CD4-positive, CD25-positive, alpha-beta regulatory T cell (primary cell): ENCODE measurements at regions not wholly inside any gene's neighbourhood (a gene's known extent, or its start where the extent isn't known, plus 50 kb on each side); places are given as distances from the start of the nearest gene placed in this dataset.

Experiments used
- ATAC-seq, 2 donors: fragments of 150-1000 bp; cut with Tn5 transposase; one replicate each; pipeline ENCODE4 v1.10.0; 2021; ENCODE audit warnings: low read depth in 2 of 2, moderate number of reproducible peaks in 2 of 2, moderate library complexity in 1 of 2
- DNase-seq, 3 donors: peaks; one replicate each; pipeline versions ENCODE4 v3.0.0 to v3.0.0-alpha.2; 2012 to 2022; ENCODE audit warnings: mixed read lengths in 1 of 3
- H3K27ac ChIP-seq: one replicate; pipeline ENCODE4 v1.7.0; 2013; ENCODE audit warnings: mild to moderate bottlenecking, low read length; ENCODE audit not compliant: insufficient read depth, poor library complexity, severe bottlenecking
- H3K27me3 ChIP-seq: one replicate; pipeline ENCODE4 v1.7.0; 2013; ENCODE audit warnings: low read length; ENCODE audit not compliant: control insufficient read depth, insufficient read depth
- H3K36me3 ChIP-seq: one replicate; pipeline ENCODE4 v1.7.0; 2013; ENCODE audit warnings: mild to moderate bottlenecking, low read length, moderate library complexity; ENCODE audit not compliant: control insufficient read depth, insufficient read depth
- H3K4me1 ChIP-seq: 2 replicates; pipeline ENCODE4 v1.7.0; 2013; ENCODE audit warnings: mild to moderate bottlenecking, low read length; ENCODE audit not compliant: insufficient read depth, control insufficient read depth, poor library complexity, severe bottlenecking
- H3K4me3 ChIP-seq: one replicate; pipeline ENCODE4 v1.7.0; 2013; ENCODE audit warnings: low read depth, mild to moderate bottlenecking, low read length, moderate library complexity
- H3K9me3 ChIP-seq, 2 experiments: 1 replicate in 1 of 2; 2 replicates in 1 of 2; pipeline ENCODE4 v1.7.0; 2013; ENCODE audit warnings: low read length in 2 of 2, mild to moderate bottlenecking in 1 of 2, moderate library complexity in 1 of 2; ENCODE audit not compliant: control insufficient read depth in 2 of 2
- H3K27ac Mint-ChIP-seq, 3 donors: one replicate each; pipeline ENCODE4 v1.8.0; 2020 to 2022; ENCODE audit warnings: mild to moderate bottlenecking in 3 of 3, mixed read lengths in 3 of 3, moderate library complexity in 2 of 3
- H3K27me3 Mint-ChIP-seq: one replicate; pipeline ENCODE4 v1.8.0; 2022; ENCODE audit warnings: mild to moderate bottlenecking, mixed read lengths
- H3K36me3 Mint-ChIP-seq: one replicate; pipeline ENCODE4 v1.8.0; 2020; ENCODE audit warnings: mixed read lengths
- H3K4me1 Mint-ChIP-seq, 4 donors: one replicate each; pipeline ENCODE4 v1.8.0; 2020 to 2022; ENCODE audit warnings: mixed read lengths in 4 of 4, mild to moderate bottlenecking in 1 of 4
- H3K4me3 Mint-ChIP-seq, 4 donors: one replicate each; pipeline ENCODE4 v1.8.0; 2020 to 2022; ENCODE audit warnings: mild to moderate bottlenecking in 4 of 4, mixed read lengths in 4 of 4, moderate library complexity in 3 of 4
- H3K9me3 Mint-ChIP-seq, 7 donors: one replicate each; pipeline ENCODE4 v1.8.0; 2020 to 2022; ENCODE audit warnings: mixed read lengths in 7 of 7, mild to moderate bottlenecking in 3 of 7, moderate library complexity in 2 of 7

- peaks cover 0 to 19% (median 9%) of the 10 kb centered on the region in 4 donors for H3K4me1 Mint-ChIP-seq
These were observed 364.2 kb upstream of the AMELY start for GRCh38 chrY:7275751-7276150.

GRCh38 chrY:7275014-7275413 is 363.5 kb upstream of the AMELY start:
- Histone ChIP-seq H3K27ac (peak overlapping the region; percentile 14), H3K4me3 (peak overlapping the region; percentile 85), H3K27me3 (no peaks in the 10 kb centered on the region), H3K36me3 (no peaks in the 10 kb centered on the region), H3K4me1 (peaks cover 9% of the 10 kb centered on the region), H3K9me3 (no peaks in the 10 kb centered on the region)
- DNase-seq (no peak), ATAC-seq (no peak)
- Mint-ChIP-seq H3K4me3 (peak overlapping the region in 1 of 4 donors; percentile 98), H3K9me3 (no peaks in the 10 kb centered on the region), H3K4me1 (peaks cover 0 to 19% (median 8%) of the 10 kb centered on the region in 4 donors), H3K27me3 (no peaks in the 10 kb centered on the region), H3K36me3 (no peaks in the 10 kb centered on the region), H3K27ac (peak overlapping the region in 1 of 3 donors; percentile 91)

More at GRCh38 chrY:7275751-7276150, 364.2 kb upstream of the AMELY start:
- DNase-seq (no peak), ATAC-seq (no peak)
- peak overlapping the region; percentile 85 for H3K4me3 ChIP-seq
- no peaks in the 10 kb centered on the region for H3K27me3 ChIP-seq
- H3K36me3 Mint-ChIP-seq, result no peaks in the 10 kb centered on the region
- no peaks in the 10 kb centered on the region for H3K27me3 Mint-ChIP-seq
- H3K9me3 Mint-ChIP-seq, result no peaks in the 10 kb centered on the region
- no peaks in the 10 kb centered on the region for H3K9me3 ChIP-seq
- peak overlapping the region in 1 of 3 donors; percentile 91 for H3K27ac Mint-ChIP-seq
- peaks cover 9% of the 10 kb centered on the region for H3K4me1 ChIP-seq
- peak overlapping the region; percentile 23 for H3K27ac ChIP-seq
- no peaks in the 10 kb centered on the region for H3K36me3 ChIP-seq
- peak overlapping the region in 1 of 4 donors; percentile 98 for H3K4me3 Mint-ChIP-seq

- Histone ChIP-seq H3K4me1 (peaks cover 9% of the 10 kb centered on the region), H3K4me3 (no peak overlapping the region), H3K9me3 (no peaks in the 10 kb centered on the region), H3K36me3 (no peaks in the 10 kb centered on the region), H3K27me3 (no peaks in the 10 kb centered on the region), H3K27ac (peak overlapping the region; percentile 47)
- peaks cover 0 to 15% (median 6%) of the 10 kb centered on the region in 4 donors for H3K4me1 Mint-ChIP-seq
- H3K27ac Mint-ChIP-seq, result no peak overlapping the region
- H3K4me3 Mint-ChIP-seq, result peak overlapping the region in 1 of 4 donors; percentile 98
- no peaks in the 10 kb centered on the region for H3K9me3 Mint-ChIP-seq
- no peaks in the 10 kb centered on the region for H3K27me3 Mint-ChIP-seq
- DNase-seq (no peak), ATAC-seq (no peak)
- no peaks in the 10 kb centered on the region for H3K36me3 Mint-ChIP-seq
These were observed 362.9 kb upstream of the AMELY start for GRCh38 chrY:7274369-7274913.

GRCh38 chrY:7273587-7274203 is 362.1 kb upstream of the AMELY start:
- H3K27ac ChIP-seq, result peak overlapping the region; percentile 66
- H3K27me3 ChIP-seq, result no peaks in the 10 kb centered on the region
- DNase-seq (peak in 1 of 3 donors; percentile 80), ATAC-seq (peak; percentile 89 to 92)
- Mint-ChIP-seq H3K27me3 (no peaks in the 10 kb centered on the region), H3K36me3 (no peaks in the 10 kb centered on the region), H3K9me3 (no peaks in the 10 kb centered on the region), H3K4me1 (peaks cover 0 to 11% (median 3%) of the 10 kb centered on the region in 4 donors), H3K4me3 (peak overlapping the region in 1 of 4 donors; percentile 96), H3K27ac (peak overlapping the region in 1 of 3 donors; percentile 100)
- H3K36me3 ChIP-seq, result no peaks in the 10 kb centered on the region
- H3K9me3 ChIP-seq, result no peaks in the 10 kb centered on the region
- H3K4me3 ChIP-seq, result peak overlapping the region; percentile 84
- peaks cover 9% of the 10 kb centered on the region for H3K4me1 ChIP-seq

- Mint-ChIP-seq H3K27ac (peak overlapping the region in 1 of 3 donors; percentile 100), H3K9me3 (no peaks in the 10 kb centered on the region), H3K4me3 (peak overlapping the region in 1 of 4 donors; percentile 96), H3K36me3 (no peaks in the 10 kb centered on the region), H3K4me1 (peaks cover 0 to 6% (median 2%) of the 10 kb centered on the region in 4 donors), H3K27me3 (no peaks in the 10 kb centered on the region)
- no peaks in the 10 kb centered on the region for H3K27me3 ChIP-seq
- DNase-seq (peak in 1 of 3 donors; percentile 28), ATAC-seq (no peak)
- H3K27ac ChIP-seq, result peak overlapping the region; percentile 66
- H3K4me1 ChIP-seq, result peaks cover 9% of the 10 kb centered on the region
- peak overlapping the region; percentile 84 for H3K4me3 ChIP-seq
- H3K36me3 ChIP-seq, result no peaks in the 10 kb centered on the region
- H3K9me3 ChIP-seq, result no peaks in the 10 kb centered on the region
These were observed 361.1 kb upstream of the AMELY start for GRCh38 chrY:7272556-7273195.

GRCh38 chrY:7263773-7264172 is 352.2 kb upstream of the AMELY start:
- Histone ChIP-seq H3K27me3 (no peaks in the 10 kb centered on the region), H3K27ac (no peak overlapping the region), H3K36me3 (no peaks in the 10 kb centered on the region), H3K4me1 (no peaks in the 10 kb centered on the region), H3K9me3 (no peaks in the 10 kb centered on the region), H3K4me3 (no peak overlapping the region)
- Mint-ChIP-seq H3K9me3 (no peaks in the 10 kb centered on the region), H3K27ac (no peak overlapping the region), H3K4me3 (no peak overlapping the region), H3K36me3 (no peaks in the 10 kb centered on the region), H3K4me1 (no peaks in the 10 kb centered on the region), H3K27me3 (peaks cover 4% of the 10 kb centered on the region)
- no peak for DNase-seq
- ATAC-seq, result no peak

- ATAC-seq (no peak), DNase-seq (no peak)
- no peaks in the 10 kb centered on the region for H3K9me3 ChIP-seq
- no peaks in the 10 kb centered on the region for H3K27me3 ChIP-seq
- no peaks in the 10 kb centered on the region for H3K36me3 ChIP-seq
- Mint-ChIP-seq H3K4me3 (no peak overlapping the region), H3K4me1 (no peaks in the 10 kb centered on the region), H3K27me3 (peaks cover 4% of the 10 kb centered on the region), H3K36me3 (no peaks in the 10 kb centered on the region), H3K9me3 (peaks cover 0 to 1% (median 0%) of the 10 kb centered on the region in 7 donors), H3K27ac (no peak overlapping the region)
- no peak overlapping the region for H3K27ac ChIP-seq
- H3K4me3 ChIP-seq, result no peak overlapping the region
- no peaks in the 10 kb centered on the region for H3K4me1 ChIP-seq
These were observed 351.0 kb upstream of the AMELY start for GRCh38 chrY:7262531-7262930.
